ENCODE measurements at regions not wholly inside any gene's neighbourhood (a gene's known extent, or its start where the extent isn't known, plus 50 kb on each side); places are given as distances from the start of the nearest gene placed in this dataset.

GRCh38 chr12:92528097-92528496 lies 174.7 kb upstream of the PLEKHG7 start:
- TF ChIP-seq CTCF (IDR thresholded peaks at IDR 0.05) (no peak), REST (IDR thresholded peaks at IDR 0.05; ENCODE audit: insufficient read depth in 1 of 2, low read depth in 2 of 2, low read length in 1 of 2) (no peak), POLR2AphosphoS5 (IDR thresholded peaks at IDR 0.05; ENCODE audit: low read depth, low read length) (no peak), SIN3A (IDR thresholded peaks at IDR 0.05; ENCODE audit: borderline replicate concordance, insufficient read depth, low read depth, low read length) (no peak)
